Central memory CD4-positive, alpha-beta T cell (primary cell): ENCODE measurements at regions not wholly inside any gene's neighbourhood (a gene's known extent, or its start where the extent isn't known, plus 50 kb on each side); places are given as distances from the start of the nearest gene placed in this dataset.

Experiments used
- DNase-seq: peaks from one replicate; pipeline ENCODE4 v3.0.0; 2022

GRCh38 chr12:98067795-98068194 lies 447.6 kb upstream of the TMPO start:
- DNase-seq: no peak

- no peak for DNase-seq
Observed at GRCh38 chr12:98073610-98074009, 441.8 kb upstream of the TMPO start.

- no peak for DNase-seq
Observed at GRCh38 chr12:98074286-98074685, 441.1 kb upstream of the TMPO start.

GRCh38 chr12:98084391-98084790 lies 431.0 kb upstream of the TMPO start:
- DNase-seq: no peak

GRCh38 chr12:98085046-98085755 lies 430.2 kb upstream of the TMPO start:
- no peak for DNase-seq

- no peak for DNase-seq
Observed at GRCh38 chr12:98090731-98091130, 424.7 kb upstream of the TMPO start.

GRCh38 chr12:98096436-98096835 lies 419.0 kb upstream of the TMPO start:
- no peak for DNase-seq

GRCh38 chr12:98106031-98106683 lies 409.2 kb upstream of the TMPO start:
- DNase-seq: no peak

- DNase-seq: no peak
Observed at GRCh38 chr12:98109266-98109665, 406.1 kb upstream of the TMPO start.

GRCh38 chr12:98110536-98110935 lies 404.9 kb upstream of the TMPO start:
- DNase-seq: no peak

- no peak for DNase-seq
Observed at GRCh38 chr12:98113548-98113947, 401.8 kb upstream of the TMPO start.

- DNase-seq: no peak
Observed at GRCh38 chr12:98121963-98122362, 393.4 kb upstream of the TMPO start.

GRCh38 chr12:98123021-98123461 lies 392.3 kb upstream of the TMPO start:
- no peak for DNase-seq

GRCh38 chr12:98126637-98127335 lies 388.6 kb upstream of the TMPO start:
- DNase-seq: no peak

- no peak for DNase-seq
Observed at GRCh38 chr12:98127336-98127679, 388.1 kb upstream of the TMPO start.

- no peak for DNase-seq
Observed at GRCh38 chr12:98127854-98128253, 387.5 kb upstream of the TMPO start.

GRCh38 chr12:98136544-98136943 lies 378.8 kb upstream of the TMPO start:
- no peak for DNase-seq

GRCh38 chr12:98137278-98137677 lies 378.1 kb upstream of the TMPO start:
- no peak for DNase-seq

- no peak for DNase-seq
Observed at GRCh38 chr12:98144953-98145352, 370.4 kb upstream of the TMPO start.

- no peak for DNase-seq
Observed at GRCh38 chr12:98146043-98146442, 369.3 kb upstream of the TMPO start.

GRCh38 chr12:98146487-98146886 lies 368.9 kb upstream of the TMPO start:
- no peak for DNase-seq

- no peak for DNase-seq
Observed at GRCh38 chr12:98149270-98149669, 366.1 kb upstream of the TMPO start.

- DNase-seq: no peak
Observed at GRCh38 chr12:98149691-98150210, 365.6 kb upstream of the TMPO start.

GRCh38 chr12:98151105-98151590 lies 364.2 kb upstream of the TMPO start:
- no peak for DNase-seq
